H4 (cell line): ENCODE measurements at regions not wholly inside any gene's neighbourhood (a gene's known extent, or its start where the extent isn't known, plus 50 kb on each side); places are given as distances from the start of the nearest gene placed in this dataset.
"Not testable (repeated sequence)": the region's sequence is repeated elsewhere in the genome, so short reads cannot be mapped to it uniquely, and the experiment has no call there.

ENCODE experiments used
- DNase-seq: peaks from one replicate; pipeline ENCODE4 v3.0.0-alpha.2; 2015; ENCODE audit warnings: low spot score

DNA sequence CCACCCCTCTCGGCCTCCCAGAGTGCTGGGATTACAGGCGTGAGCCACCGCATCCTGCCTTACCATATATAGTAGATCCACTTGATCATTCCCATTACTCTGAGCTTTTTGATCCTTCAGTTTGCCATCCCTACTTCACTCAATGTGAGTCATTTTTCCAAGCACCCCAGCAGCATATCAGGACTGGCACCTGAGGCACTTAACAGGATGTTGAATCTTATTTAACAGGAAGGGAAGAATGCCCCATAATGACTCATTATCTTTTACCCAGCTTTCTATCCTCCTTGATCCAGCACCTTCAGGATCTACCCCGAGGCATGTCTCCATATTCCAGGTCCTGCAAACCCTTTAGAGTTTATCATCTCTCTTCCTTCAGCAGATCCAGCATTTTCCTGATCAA is 84.9 kb upstream of the CMKLR1 start:
- no peak for DNase-seq

- no peak for DNase-seq
Measured at GRCh38 chr12:108423486-108423885, 84.4 kb upstream of the CMKLR1 start.

DNA sequence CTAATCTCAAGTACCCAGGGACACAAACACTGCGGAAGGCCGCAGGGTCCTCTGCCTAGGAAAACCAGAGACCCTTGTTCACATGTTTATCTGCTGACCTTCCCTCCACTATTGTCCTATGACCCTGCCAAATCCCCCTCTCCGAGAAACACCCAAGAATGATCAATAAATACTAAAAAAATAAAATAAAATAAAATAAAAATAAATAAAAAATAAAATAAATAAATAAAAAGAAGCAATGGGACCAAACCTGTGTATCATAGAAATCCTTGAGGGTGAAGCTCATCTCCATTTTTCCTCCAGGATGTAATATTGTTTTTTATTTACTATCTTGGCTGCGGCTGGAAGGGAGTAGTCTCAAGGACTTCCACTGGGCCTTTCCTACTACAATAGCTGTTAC is 82.0 kb upstream of the CMKLR1 start:
- not testable (repeated sequence) for DNase-seq

- DNase-seq: not testable (repeated sequence)
Measured at GRCh38 chr12:108420421-108420820, 81.3 kb upstream of the CMKLR1 start.

GRCh38 chr12:108419949-108420348 is 80.8 kb upstream of the CMKLR1 start:
- DNase-seq: no peak

- no peak for DNase-seq
Measured at GRCh38 chr12:108418164-108418890, 79.2 kb upstream of the CMKLR1 start.

- no peak for DNase-seq
Measured at GRCh38 chr12:108414021-108414420, 74.9 kb upstream of the CMKLR1 start.

DNA sequence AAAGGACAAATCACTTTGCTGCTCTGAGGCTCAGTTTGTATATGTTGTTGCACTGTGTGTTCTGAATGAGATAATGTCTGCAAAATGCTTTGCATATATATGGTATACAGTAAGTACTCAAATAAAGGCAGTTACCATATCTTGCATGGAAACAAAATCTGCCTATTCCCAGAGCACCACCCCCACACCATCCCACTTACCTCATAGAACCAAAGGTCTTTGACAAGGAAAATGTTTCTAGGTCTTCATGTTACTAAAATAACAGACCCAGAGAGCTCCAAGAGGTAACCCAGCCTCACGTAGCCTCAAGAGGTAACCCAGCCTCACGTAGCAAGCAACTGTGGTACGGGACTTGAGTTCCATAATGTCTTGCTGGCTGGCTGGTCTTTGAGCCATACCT is 71.6 kb upstream of the CMKLR1 start:
- no peak for DNase-seq

DNA sequence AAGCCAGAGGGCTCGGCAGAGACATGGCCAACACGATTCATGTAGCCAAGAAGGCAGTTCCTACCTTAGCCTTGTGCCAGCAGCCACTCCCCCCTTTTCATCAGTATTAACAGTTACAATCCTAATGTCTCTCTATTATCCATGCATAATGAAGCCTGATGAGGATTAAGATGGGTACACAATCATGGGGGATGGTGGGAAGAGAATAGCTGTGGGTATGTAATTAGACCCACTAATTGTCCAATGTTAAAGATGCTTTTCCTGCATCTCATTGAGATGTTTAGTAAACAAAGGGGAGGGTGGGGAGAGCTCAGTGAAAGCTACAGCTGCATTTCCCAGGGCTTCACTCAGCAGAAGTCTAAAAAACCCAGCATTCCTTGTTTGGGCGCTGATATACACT is 70.4 kb upstream of the CMKLR1 start:
- no peak for DNase-seq

DNA sequence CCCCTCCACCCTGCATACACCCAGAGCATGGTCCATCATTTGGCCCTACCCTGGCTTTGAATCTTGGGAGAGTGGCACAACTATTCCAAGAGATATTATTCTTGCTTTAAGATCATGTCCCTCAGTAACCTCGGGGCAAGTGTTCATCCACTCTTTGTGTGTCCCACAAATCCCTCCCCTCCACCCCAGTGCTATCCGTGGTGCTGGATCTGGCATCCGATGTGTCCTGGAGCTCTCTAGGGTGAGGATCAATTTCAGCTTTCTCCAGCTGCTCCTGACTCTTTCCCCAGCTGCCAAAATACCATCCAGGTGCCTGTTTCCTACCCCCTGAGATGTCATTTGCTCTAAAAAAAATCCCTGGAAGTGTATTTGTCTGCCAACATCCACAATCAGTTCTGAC is 64.8 kb upstream of the CMKLR1 start:
- DNase-seq: no peak

DNA sequence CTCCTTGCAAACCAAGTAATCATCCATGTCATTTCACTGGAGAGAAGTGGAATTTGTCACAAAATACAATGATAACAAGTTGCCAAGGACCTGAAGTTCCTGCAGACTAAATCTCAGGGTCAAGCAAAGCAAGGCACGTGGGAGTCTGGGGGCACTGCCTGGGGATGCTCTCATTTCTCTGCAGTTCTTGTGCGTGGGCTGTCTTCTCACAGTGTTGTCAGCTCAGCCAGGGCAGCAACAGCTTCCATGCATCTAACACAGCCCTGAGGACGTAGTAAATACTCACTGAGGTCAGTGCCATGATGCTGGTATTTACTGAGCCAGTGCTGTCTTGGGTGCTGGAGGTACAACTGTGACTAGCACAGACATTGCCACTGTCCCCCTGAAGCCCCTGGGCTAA is 62.9 kb upstream of the CMKLR1 start:
- no peak for DNase-seq

DNA sequence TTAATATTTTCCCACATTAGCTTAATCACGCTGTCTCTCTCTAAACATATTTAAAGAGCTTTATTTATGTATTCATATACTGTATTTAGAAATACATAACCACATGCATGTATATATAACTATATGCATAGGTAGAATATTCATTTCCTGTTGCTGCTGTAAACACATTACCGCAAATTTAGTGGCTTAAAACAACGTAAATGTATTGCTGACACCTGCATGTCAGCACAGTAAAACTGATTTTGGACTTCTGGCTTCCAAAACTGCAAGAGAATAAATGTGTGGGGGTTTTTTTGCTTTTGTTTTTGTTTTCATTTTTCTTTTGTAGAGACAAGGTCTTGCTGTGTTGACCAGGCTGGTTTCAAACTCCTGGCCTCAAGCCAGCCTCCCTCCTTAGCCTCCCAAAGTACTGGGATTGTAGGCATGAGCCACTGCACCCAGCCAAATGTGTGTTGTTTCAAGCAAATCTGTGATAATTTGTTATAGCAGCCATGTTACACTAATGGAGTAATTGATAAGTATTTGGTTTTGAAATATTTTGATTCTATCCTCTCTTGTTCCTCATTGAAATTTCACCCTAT is 61.9 kb upstream of the CMKLR1 start:
- no peak for DNase-seq

DNA sequence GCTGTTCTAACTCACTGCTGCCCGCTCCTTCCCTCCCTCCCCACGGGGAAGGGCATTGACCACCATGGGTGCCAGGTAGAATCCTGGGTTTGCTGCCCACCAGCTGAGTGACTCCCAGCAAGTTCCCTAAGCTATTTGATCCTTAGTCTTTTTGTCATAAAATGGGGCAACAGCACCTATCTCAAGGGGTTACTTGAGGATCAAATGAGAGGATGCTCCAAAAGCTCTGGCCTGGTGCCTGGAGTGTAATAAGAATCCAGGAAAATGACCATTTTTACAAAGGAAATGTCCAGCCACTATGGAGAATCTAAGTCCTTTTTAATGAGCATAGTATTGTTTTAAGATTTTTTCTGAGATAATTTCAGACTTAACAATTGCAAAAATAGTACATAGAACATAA is 61.4 kb upstream of the CMKLR1 start:
- DNase-seq: no peak

- no peak for DNase-seq
Measured at GRCh38 chr12:108400056-108400455, 60.9 kb upstream of the CMKLR1 start.

DNA sequence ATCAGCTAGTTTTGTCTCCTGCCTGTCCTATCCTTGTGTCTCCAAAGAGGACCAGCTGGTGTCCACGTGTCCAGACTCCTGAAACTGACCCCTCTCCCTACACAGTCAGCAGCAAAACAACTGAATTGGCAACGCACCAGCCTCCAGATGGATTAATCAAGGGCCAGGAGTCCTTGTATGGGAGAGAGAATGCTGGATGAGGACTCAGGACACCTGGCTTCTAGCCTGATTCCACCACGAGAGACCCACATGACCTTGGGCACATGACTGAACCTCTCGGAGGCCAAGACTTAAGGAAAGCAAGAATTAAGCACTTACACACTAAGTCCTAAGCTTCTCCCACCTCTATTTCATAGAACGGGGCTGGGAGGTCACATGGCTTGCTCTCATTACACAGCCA is 60.4 kb upstream of the CMKLR1 start:
- no peak for DNase-seq

- DNase-seq: no peak
Measured at GRCh38 chr12:108394196-108394595, 55.1 kb upstream of the CMKLR1 start.

DNA sequence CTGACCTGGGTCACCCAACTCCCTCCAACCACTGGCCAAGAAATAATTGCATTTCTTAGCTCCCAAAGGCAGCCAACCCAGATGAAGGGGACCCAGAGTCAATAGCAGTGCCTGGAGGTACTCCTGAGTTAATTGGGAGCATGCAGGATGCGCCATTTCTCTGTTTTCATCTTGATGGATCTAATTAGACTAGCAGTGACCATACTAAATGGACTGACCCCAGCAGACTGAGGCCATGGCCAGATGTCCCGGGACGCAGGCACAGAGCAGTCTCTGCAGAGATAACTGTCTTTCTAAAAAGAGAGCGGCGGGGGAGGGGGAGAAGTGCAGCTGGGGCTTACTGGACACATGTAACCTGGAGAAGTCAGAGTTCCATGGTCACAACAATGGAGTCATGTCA is 53.2 kb upstream of the CMKLR1 start:
- DNase-seq: no peak

GRCh38 chr12:108390495-108391203 is 51.5 kb upstream of the CMKLR1 start:
- no peak for DNase-seq

- DNase-seq: no peak
Measured at GRCh38 chr12:108389544-108389943, 50.4 kb upstream of the CMKLR1 start.
